Muscle of back (tissue), 3 donors: ENCODE measurements at regions not wholly inside any gene's neighbourhood (a gene's known extent, or its start where the extent isn't known, plus 50 kb on each side); places are given as distances from the start of the nearest gene placed in this dataset.
A peak's percentile ranks its signal among the peaks of the same experiment; 100 is the strongest.
"Not testable (repeated sequence)": the region's sequence is repeated elsewhere in the genome, so short reads cannot be mapped to it uniquely, and the experiment has no call there.

ENCODE experiments used
- DNase-seq, 3 donors: peaks; one replicate each; pipeline versions ENCODE4 v3.0.0 to v3.0.0-alpha.2; 2013

- DNase-seq, result no peak
Measured at GRCh38 chr14:58884442-58884841, 246.7 kb downstream of the DACT1 start.

- DNase-seq, result no peak
Measured at GRCh38 chr14:58887931-58888330, 250.2 kb downstream of the DACT1 start.

- DNase-seq, result peak in 1 of 3 donors; percentile 93
Measured at GRCh38 chr14:58898655-58899316, 261.0 kb downstream of the DACT1 start.

GRCh38 chr14:58899317-58899713 is 261.6 kb downstream of the DACT1 start:
- DNase-seq, result peak in 1 of 3 donors; percentile 65

- no peak for DNase-seq
Measured at GRCh38 chr14:58901826-58902225, 264.1 kb downstream of the DACT1 start.

- peak in 1 of 3 donors; percentile 61 for DNase-seq
Measured at GRCh38 chr14:58904776-58905175, 267.0 kb downstream of the DACT1 start.

- peak in 1 of 3 donors; percentile 29 for DNase-seq
Measured at GRCh38 chr14:58907803-58908202, 270.0 kb downstream of the DACT1 start.

GRCh38 chr14:58912287-58912686 is 274.5 kb downstream of the DACT1 start:
- DNase-seq, result no peak

GRCh38 chr14:58912799-58913432 is 275.2 kb downstream of the DACT1 start:
- no peak for DNase-seq

GRCh38 chr14:58914279-58914855 is 274.1 kb upstream of the DAAM1 start:
- no peak for DNase-seq

GRCh38 chr14:58915646-58916045 is 272.8 kb upstream of the DAAM1 start:
- DNase-seq, result no peak

GRCh38 chr14:58918066-58918738 is 270.3 kb upstream of the DAAM1 start:
- peak in 1 of 3 donors; percentile 71 for DNase-seq

- DNase-seq, result peak in 1 of 3 donors; percentile 15
Measured at GRCh38 chr14:58919217-58919616, 269.2 kb upstream of the DAAM1 start.

GRCh38 chr14:58920230-58920629 is 268.2 kb upstream of the DAAM1 start:
- no peak for DNase-seq

GRCh38 chr14:58922201-58922940 is 266.1 kb upstream of the DAAM1 start:
- DNase-seq, result not testable (repeated sequence)

GRCh38 chr14:58923751-58924405 is 264.6 kb upstream of the DAAM1 start:
- no peak for DNase-seq

GRCh38 chr14:58941629-58942028 is 246.8 kb upstream of the DAAM1 start:
- peak in 1 of 3 donors; percentile 73 for DNase-seq

GRCh38 chr14:58942516-58942915 is 246.0 kb upstream of the DAAM1 start:
- no peak for DNase-seq

GRCh38 chr14:58944343-58944967 is 244.0 kb upstream of the DAAM1 start:
- peak in 1 of 3 donors; percentile 53 for DNase-seq

- no peak for DNase-seq
Measured at GRCh38 chr14:58944968-58945356, 243.5 kb upstream of the DAAM1 start.

- peak in 2 of 3 donors; percentile 75 to 84 for DNase-seq
Measured at GRCh38 chr14:58946431-58946830, 242.0 kb upstream of the DAAM1 start.
